DND-41 (cell line): ENCODE measurements at regions not wholly inside any gene's neighbourhood (a gene's known extent, or its start where the extent isn't known, plus 50 kb on each side); places are given as distances from the start of the nearest gene placed in this dataset.

Source experiments
- CTCF ChIP-seq: IDR thresholded peaks from 2 replicates; pipeline ENCODE4 v1.5.1; 2012; ENCODE audit warnings: borderline replicate concordance, low read length, moderate library complexity, mild to moderate bottlenecking; ENCODE audit not compliant: poor library complexity, severe bottlenecking; ENCODE audit errors: extremely low read depth
- EZH2 ChIP-seq: IDR thresholded peaks from 3 replicates; pipeline ENCODE4 v1.6.1; 2012; ENCODE audit warnings: borderline replicate concordance, low read depth, mild to moderate bottlenecking, moderate library complexity, low read length, inconsistent platforms; ENCODE audit not compliant: severe bottlenecking

GRCh38 chr1:78373676-78374075, 117.1 kb upstream of the PTGFR start:
- TF ChIP-seq CTCF (no peak), EZH2 (no peak)
